OCI-M1 (cell line): ENCODE measurements at regions not wholly inside any gene's neighbourhood (a gene's known extent, or its start where the extent isn't known, plus 50 kb on each side); places are given as distances from the start of the nearest gene placed in this dataset.
"Not testable (repeated sequence)": the region's sequence is repeated elsewhere in the genome, so short reads cannot be mapped to it uniquely, and the experiment has no call there.

Experiments used
- DNase-seq: peaks from one replicate; lab custom pipeline; 2025; lab: John Stamatoyannopoulos, UW

- no peak for DNase-seq
Measured at GRCh38 chr5:124796495-124796894, 50.1 kb upstream of the ZNF608 start.

- no peak for DNase-seq
Measured at GRCh38 chr5:124797665-124798087, 51.2 kb upstream of the ZNF608 start.

- DNase-seq = no peak
Measured at GRCh38 chr5:124798890-124799289, 52.5 kb upstream of the ZNF608 start.

GRCh38 chr5:124801551-124801950 lies 55.1 kb upstream of the ZNF608 start:
- DNase-seq = no peak

GRCh38 chr5:124803617-124804323 lies 57.3 kb upstream of the ZNF608 start:
- DNase-seq = no peak

- DNase-seq = no peak
Measured at GRCh38 chr5:124806026-124806372, 59.6 kb upstream of the ZNF608 start.

- DNase-seq = no peak
Measured at GRCh38 chr5:124806373-124807077, 60.1 kb upstream of the ZNF608 start.

GRCh38 chr5:124808842-124809268 lies 62.4 kb upstream of the ZNF608 start:
- no peak for DNase-seq

GRCh38 chr5:124810396-124811006 lies 64.1 kb upstream of the ZNF608 start:
- DNase-seq = no peak

- no peak for DNase-seq
Measured at GRCh38 chr5:124812771-124813358, 66.4 kb upstream of the ZNF608 start.

- no peak for DNase-seq
Measured at GRCh38 chr5:124816381-124816780, 69.9 kb upstream of the ZNF608 start.

GRCh38 chr5:124819201-124819600 lies 72.8 kb upstream of the ZNF608 start:
- DNase-seq = no peak

- DNase-seq = no peak
Measured at GRCh38 chr5:124822647-124823046, 76.2 kb upstream of the ZNF608 start.

- no peak for DNase-seq
Measured at GRCh38 chr5:124823380-124823779, 76.9 kb upstream of the ZNF608 start.

- no peak for DNase-seq
Measured at GRCh38 chr5:124824637-124825158, 78.3 kb upstream of the ZNF608 start.

GRCh38 chr5:124825250-124825982 lies 79.0 kb upstream of the ZNF608 start:
- DNase-seq = no peak

- DNase-seq = no peak
Measured at GRCh38 chr5:124825983-124826337, 79.5 kb upstream of the ZNF608 start.

- no peak for DNase-seq
Measured at GRCh38 chr5:124828731-124829234, 82.3 kb upstream of the ZNF608 start.

GRCh38 chr5:124831687-124832240 lies 85.3 kb upstream of the ZNF608 start:
- no peak for DNase-seq

GRCh38 chr5:124832510-124832909 lies 86.1 kb upstream of the ZNF608 start:
- DNase-seq = no peak

GRCh38 chr5:124836314-124836713 lies 89.9 kb upstream of the ZNF608 start:
- not testable (repeated sequence) for DNase-seq
